B cell (primary cell): ENCODE measurements at regions not wholly inside any gene's neighbourhood (a gene's known extent, or its start where the extent isn't known, plus 50 kb on each side); places are given as distances from the start of the nearest gene placed in this dataset.
"Not testable (repeated sequence)": the region's sequence is repeated elsewhere in the genome, so short reads cannot be mapped to it uniquely, and the experiment has no call there.

ENCODE experiments used
- ATAC-seq: fragments of 200-7000 bp; cut with Tn5 transposase; one replicate; pipeline ENCODE4 v1.10.0; 2021; ENCODE audit warnings: low read depth, mild to moderate bottlenecking, moderate number of reproducible peaks, moderate library complexity
- CTCF ChIA-PET: fragments of 350-600 bp; sonication (Branson Sonifier 250); formaldehyde crosslinking; loops from one replicate; lab custom pipeline; 2021; ENCODE audit warnings: antibody characterized with exemption, inconsistent platforms; lab: Charles Lee
- POLR2A ChIA-PET: fragments of 350-600 bp; sonication (Branson Sonifier 250); formaldehyde crosslinking; loops from one replicate; lab custom pipeline; 2021; ENCODE audit warnings: antibody characterized with exemption; lab: Charles Lee
- DNase-seq: peaks from one replicate; pipeline ENCODE4 v3.0.0; 2013
- H2AFZ ChIP-seq: 2 replicates; pipeline ENCODE4 v1.6.1; 2012; ENCODE audit warnings: mild to moderate bottlenecking, low read depth, low read length; ENCODE audit not compliant: insufficient read depth, poor library complexity, severe bottlenecking
- H3K27ac ChIP-seq, 2 donors: 1 replicate in 1 of 2; 2 replicates in 1 of 2; pipeline ENCODE4 v1.5.1; 2012 to 2013; ENCODE audit warnings: low read length in 2 of 2, mild to moderate bottlenecking in 2 of 2, moderate library complexity in 1 of 2
- H3K27me3 ChIP-seq, 4 experiments: fragments of 200-600 bp in 1 of 4; sonication (generic) in 1 of 4; replicated peaks in 1 of 4; 1 replicate in 2 of 4; 2 replicates in 2 of 4; pipeline versions ENCODE4 v1.6.1 to v1.7.0; 2013 to 2016; ENCODE audit warnings: low read length in 3 of 4, mild to moderate bottlenecking in 2 of 4, mixed read lengths in 1 of 4, moderate library complexity in 1 of 4; ENCODE audit not compliant: insufficient read depth in 4 of 4, control insufficient read depth in 3 of 4; ENCODE audit errors: control extremely low read depth in 1 of 4
- H3K36me3 ChIP-seq, 2 experiments: replicated peaks in 1 of 2; 1 replicate in 1 of 2; 2 replicates in 1 of 2; pipeline versions ENCODE4 v1.6.1 to v1.7.1; 2013; ENCODE audit warnings: low read length in 1 of 2; ENCODE audit not compliant: insufficient read depth in 2 of 2, control insufficient read depth in 1 of 2; ENCODE audit errors: control extremely low read depth in 1 of 2, extremely low read depth in 1 of 2
- H3K4me1 ChIP-seq, 2 donors: fragments of 200-600 bp in 1 of 2; sonication (generic) in 1 of 2; 1 replicate in 1 of 2; 2 replicates in 1 of 2; pipeline versions ENCODE4 v1.5.1 to v1.6.1; 2013 to 2017; ENCODE audit warnings: low read length in 2 of 2; ENCODE audit not compliant: control insufficient read depth in 2 of 2, insufficient read depth in 2 of 2
- H3K4me2 ChIP-seq: replicated peaks from 2 replicates; pipeline ENCODE3; 2012; ENCODE audit warnings: mild to moderate bottlenecking, low read depth, low read length; ENCODE audit not compliant: poor library complexity, severe bottlenecking
- H3K4me3 ChIP-seq, 5 experiments: fragments of 200-600 bp in 1 of 5; sonication (generic) in 1 of 5; 1 replicate in 3 of 5; 2 replicates in 2 of 5; pipeline versions ENCODE4 v1.5.1 to v1.7.0; 2011 to 2016; ENCODE audit warnings: low read length in 4 of 5, mild to moderate bottlenecking in 4 of 5, low read depth in 2 of 5, control low read depth in 1 of 5, moderate library complexity in 1 of 5; ENCODE audit not compliant: insufficient read depth in 1 of 5; ENCODE audit errors: control extremely low read depth in 1 of 5, extremely low read depth in 1 of 5
- H3K79me2 ChIP-seq: fragments of 200-600 bp; sonication (generic); one replicate; pipeline ENCODE4 v1.6.0; 2016; ENCODE audit warnings: low read length; ENCODE audit not compliant: control insufficient read depth, insufficient read depth
- H3K9ac ChIP-seq: fragments of 200-600 bp; sonication (generic); 2 replicates; pipeline ENCODE4 v1.6.1; 2017; ENCODE audit warnings: mild to moderate bottlenecking, low read length, moderate library complexity
- H3K9me3 ChIP-seq, 3 donors: one replicate each; pipeline versions ENCODE4 v1.6.1 to v1.7.1; 2013; ENCODE audit warnings: low read length in 2 of 3; ENCODE audit not compliant: control insufficient read depth in 2 of 3, insufficient read depth in 1 of 3; ENCODE audit errors: control extremely low read depth in 1 of 3
- H4K20me1 ChIP-seq: 2 replicates; pipeline ENCODE4 v1.6.0; 2012; ENCODE audit warnings: mild to moderate bottlenecking, low read length; ENCODE audit not compliant: insufficient read depth, control insufficient read depth, poor library complexity, severe bottlenecking
- H3K27ac Mint-ChIP-seq: one replicate; pipeline ENCODE4 v1.8.0; 2021; ENCODE audit warnings: mixed read lengths
- H3K27me3 Mint-ChIP-seq: one replicate; pipeline ENCODE4 v1.8.0; 2021; ENCODE audit warnings: mixed read lengths
- H3K4me1 Mint-ChIP-seq: one replicate; pipeline ENCODE4 v1.8.0; 2021; ENCODE audit warnings: mixed read lengths
- H3K4me3 Mint-ChIP-seq: one replicate; pipeline ENCODE4 v1.8.0; 2021; ENCODE audit warnings: mixed read lengths
- H3K9me3 Mint-ChIP-seq: one replicate; pipeline ENCODE4 v1.8.0; 2022; ENCODE audit warnings: mixed read lengths; ENCODE audit not compliant: insufficient read depth
- EZH2 ChIP-seq: IDR thresholded peaks from 2 replicates; pipeline ENCODE4 v1.6.1; 2012; ENCODE audit warnings: borderline replicate concordance, low read depth, mild to moderate bottlenecking, moderate library complexity, low read length; ENCODE audit not compliant: insufficient read depth, poor library complexity, severe bottlenecking
- WGBS: methylation state at CpG from one replicate; pipeline ENCODE4 v1.1.5; 2013; ENCODE audit warnings: missing lambda C conversion rate; ENCODE audit not compliant: insufficient coverage; 5-methylcytosine and 5-hydroxymethylcytosine counted together
- intact Hi-C: fragments of 100-400 bp; cut with micrococcal nuclease; formaldehyde crosslinking; loops from one replicate; pipeline ENCODE4 v1.10.0; 2022
- TF ChIP-seq, protein P1 (sequence below): fragments of 200-600 bp; IDR thresholded peaks from one replicate; pipeline ENCODE4 v1.8.0; 2022; ENCODE audit warnings: antibody characterized with exemption, mild to moderate bottlenecking

DNA sequence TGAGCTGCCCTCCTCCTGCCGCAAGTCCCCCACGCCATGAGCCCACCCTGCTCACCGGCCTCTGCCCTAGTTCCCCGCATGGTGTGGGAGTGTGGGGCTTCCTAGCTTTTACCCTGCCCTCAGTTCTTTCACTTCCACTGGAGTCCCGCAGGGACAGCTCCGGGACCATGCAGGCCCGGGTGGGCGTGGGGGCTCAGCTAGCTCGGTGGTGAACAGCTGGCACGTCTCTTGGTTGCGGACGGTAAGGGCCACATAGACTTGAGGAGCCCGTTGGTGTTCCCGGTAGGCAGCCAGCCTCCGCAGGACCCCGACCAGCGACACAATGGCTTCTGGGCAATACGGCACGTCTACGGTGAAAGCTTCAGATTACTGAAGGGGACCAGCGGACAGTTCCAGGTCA, 108.9 kb upstream of the CCZ1B start:
- H4K20me1 ChIP-seq: no peaks in the 10 kb centered on the region
- no peak for DNase-seq
- H2AFZ ChIP-seq: no peak overlapping the region
- no peaks in the 10 kb centered on the region for H3K4me1 ChIP-seq
- H3K9me3 ChIP-seq: no peaks in the 10 kb centered on the region
- POLR2A ChIA-PET: no interaction called here
- no peak overlapping the region for H3K4me3 ChIP-seq
- H3K4me2 ChIP-seq: no peak overlapping the region
- no peaks in the 10 kb centered on the region for H3K79me2 ChIP-seq
- WGBS: 98% methylated on average over 12 of the region's 21 CpGs
- CTCF ChIA-PET: no interaction called here
- no peaks in the 10 kb centered on the region for H3K36me3 ChIP-seq
- H3K9me3 Mint-ChIP-seq: no peaks in the 10 kb centered on the region
- ATAC-seq: no peak
- H3K9ac ChIP-seq: no peak overlapping the region
- H3K27ac ChIP-seq: no peak overlapping the region
- no peak overlapping the region for H3K4me3 Mint-ChIP-seq
- H3K4me1 Mint-ChIP-seq: peaks cover 4% of the 10 kb centered on the region
- no peaks in the 10 kb centered on the region for H3K27me3 Mint-ChIP-seq
- H3K27me3 ChIP-seq: peaks cover 0 to 2% (median 0%) of the 10 kb centered on the region in 4 experiments
- intact Hi-C loops: no loop called here
- no peak overlapping the region for H3K27ac Mint-ChIP-seq
- TF ChIP-seq, protein P1, sequence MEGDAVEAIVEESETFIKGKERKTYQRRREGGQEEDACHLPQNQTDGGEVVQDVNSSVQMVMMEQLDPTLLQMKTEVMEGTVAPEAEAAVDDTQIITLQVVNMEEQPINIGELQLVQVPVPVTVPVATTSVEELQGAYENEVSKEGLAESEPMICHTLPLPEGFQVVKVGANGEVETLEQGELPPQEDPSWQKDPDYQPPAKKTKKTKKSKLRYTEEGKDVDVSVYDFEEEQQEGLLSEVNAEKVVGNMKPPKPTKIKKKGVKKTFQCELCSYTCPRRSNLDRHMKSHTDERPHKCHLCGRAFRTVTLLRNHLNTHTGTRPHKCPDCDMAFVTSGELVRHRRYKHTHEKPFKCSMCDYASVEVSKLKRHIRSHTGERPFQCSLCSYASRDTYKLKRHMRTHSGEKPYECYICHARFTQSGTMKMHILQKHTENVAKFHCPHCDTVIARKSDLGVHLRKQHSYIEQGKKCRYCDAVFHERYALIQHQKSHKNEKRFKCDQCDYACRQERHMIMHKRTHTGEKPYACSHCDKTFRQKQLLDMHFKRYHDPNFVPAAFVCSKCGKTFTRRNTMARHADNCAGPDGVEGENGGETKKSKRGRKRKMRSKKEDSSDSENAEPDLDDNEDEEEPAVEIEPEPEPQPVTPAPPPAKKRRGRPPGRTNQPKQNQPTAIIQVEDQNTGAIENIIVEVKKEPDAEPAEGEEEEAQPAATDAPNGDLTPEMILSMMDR: no peak
- TF ChIP-seq EZH2: no peak

DNA sequence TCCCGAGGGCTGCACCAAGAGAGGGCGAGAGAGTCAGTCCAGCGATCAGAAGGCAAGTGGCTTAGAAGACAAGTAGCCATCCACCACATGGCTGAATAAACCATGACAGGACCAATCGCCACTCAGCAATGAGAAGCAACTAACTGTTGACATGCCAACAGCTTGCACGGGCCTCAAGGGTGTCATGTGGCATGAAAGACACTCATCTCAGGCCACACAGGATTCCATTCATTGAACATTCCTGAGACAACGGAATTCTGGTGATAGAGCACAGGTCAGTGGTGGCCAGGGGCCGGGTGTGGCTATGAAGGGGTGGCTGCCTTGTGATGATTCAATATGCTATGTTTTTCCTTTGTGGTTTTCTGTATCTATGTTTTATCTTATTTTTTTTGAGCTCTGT, 110.6 kb upstream of the CCZ1B start:
- CTCF ChIA-PET, DNase-seq, H3K27me3 ChIP-seq, H3K27ac Mint-ChIP-seq, H3K4me1 Mint-ChIP-seq, H3K36me3 ChIP-seq, POLR2A ChIA-PET, ATAC-seq, H3K79me2 ChIP-seq, H3K9ac ChIP-seq, H3K9me3 Mint-ChIP-seq, H3K4me3 Mint-ChIP-seq, H3K4me2 ChIP-seq, H4K20me1 ChIP-seq, H3K4me3 ChIP-seq, H3K27me3 Mint-ChIP-seq, intact Hi-C loops, H3K4me1 ChIP-seq, H3K9me3 ChIP-seq, H3K27ac ChIP-seq, H2AFZ ChIP-seq: not testable (repeated sequence)
- WGBS: 80% methylated on average over 1 of the region's 7 CpGs

DNA sequence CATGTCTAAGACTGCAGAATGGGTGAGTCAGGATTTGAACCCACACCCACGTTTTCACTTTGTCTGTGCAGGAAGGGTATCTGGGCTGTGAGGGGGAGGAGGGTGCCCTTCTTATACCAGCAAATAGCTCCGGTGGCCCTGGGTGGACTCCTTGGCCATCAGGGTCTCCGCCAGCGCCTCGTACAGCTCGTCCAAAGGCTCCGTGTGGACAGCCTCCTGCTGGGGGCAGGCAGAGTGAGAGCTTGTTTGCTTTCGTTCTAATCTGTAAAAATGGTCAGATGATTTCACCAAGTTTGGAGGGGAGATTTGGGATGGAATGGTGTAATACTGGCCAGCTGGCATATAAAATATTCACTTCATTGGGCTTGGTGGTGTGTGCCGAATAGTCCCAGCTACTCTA, 111.7 kb upstream of the CCZ1B start:
- H4K20me1 ChIP-seq, H3K4me1 Mint-ChIP-seq, H3K4me2 ChIP-seq, H3K4me1 ChIP-seq, H3K27ac ChIP-seq, POLR2A ChIA-PET, H2AFZ ChIP-seq, H3K9me3 Mint-ChIP-seq, CTCF ChIA-PET, H3K27ac Mint-ChIP-seq, H3K36me3 ChIP-seq, H3K4me3 Mint-ChIP-seq, H3K79me2 ChIP-seq, H3K4me3 ChIP-seq, DNase-seq, H3K27me3 Mint-ChIP-seq, H3K27me3 ChIP-seq, intact Hi-C loops, H3K9me3 ChIP-seq, ATAC-seq, H3K9ac ChIP-seq: not testable (repeated sequence)
- WGBS: 94% methylated on average over 5 of the region's 9 CpGs
